ENCODE measurements at regions not wholly inside any gene's neighbourhood (a gene's known extent, or its start where the extent isn't known, plus 50 kb on each side); places are given as distances from the start of the nearest gene placed in this dataset.

- no peak overlapping the region for H3K4me2 ChIP-seq (ENCODE audit: low read length)
- H3K27ac ChIP-seq (ENCODE audit: low read depth, low read length) = no peak overlapping the region
- TF ChIP-seq CTCF (IDR thresholded peaks at IDR 0.05; ENCODE audit: low read depth, low read length, poor library complexity, severe bottlenecking) = no peak
- TF ChIP-seq EZH2phosphoT487 (IDR thresholded peaks at IDR 0.05; ENCODE audit: borderline replicate concordance, low read length) = no peak
- no peaks in the 10 kb centered on the region for H3K9me3 ChIP-seq (ENCODE audit: control insufficient read depth, insufficient read depth, low read length)
- no peaks in the 10 kb centered on the region for H3K79me2 ChIP-seq (ENCODE audit: control insufficient read depth, low read length)
- H3K4me3 ChIP-seq (ENCODE audit: low read length) = no peak overlapping the region
- H3K27me3 ChIP-seq (ENCODE audit: control insufficient read depth, low read length) = no peaks in the 10 kb centered on the region
- no peaks in the 10 kb centered on the region for H3K36me3 ChIP-seq (ENCODE audit: control insufficient read depth, low read length)
- no peaks in the 10 kb centered on the region for H3K4me1 ChIP-seq (ENCODE audit: control insufficient read depth, low read length)
- no peaks in the 10 kb centered on the region for H3F3A ChIP-seq (ENCODE audit: control insufficient read depth, insufficient read depth)
- no peaks in the 10 kb centered on the region for H4K20me1 ChIP-seq (ENCODE audit: control insufficient read depth, insufficient read depth, low read depth, low read length)
- H3K9me2 ChIP-seq (replicated peaks; ENCODE audit: control insufficient read depth, low read length) = no peaks in the 10 kb centered on the region
These were observed 1259.6 kb upstream of the CNTN5 start for GRCh38 chr11:97761175-97761574.

- no peak overlapping the region for H3K27ac ChIP-seq (ENCODE audit: low read depth, low read length)
- no peaks in the 10 kb centered on the region for H3K4me1 ChIP-seq (ENCODE audit: control insufficient read depth, low read length)
- H3K4me2 ChIP-seq (ENCODE audit: low read length) = no peak overlapping the region
- H3K9me3 ChIP-seq (ENCODE audit: control insufficient read depth, insufficient read depth, low read length) = no peaks in the 10 kb centered on the region
- H3F3A ChIP-seq (ENCODE audit: control insufficient read depth, insufficient read depth) = no peaks in the 10 kb centered on the region
- H3K36me3 ChIP-seq (ENCODE audit: control insufficient read depth, low read length) = no peaks in the 10 kb centered on the region
- no peaks in the 10 kb centered on the region for H3K79me2 ChIP-seq (ENCODE audit: control insufficient read depth, low read length)
- H3K4me3 ChIP-seq (ENCODE audit: low read length) = no peak overlapping the region
- no peak for TF ChIP-seq CTCF (IDR thresholded peaks at IDR 0.05; ENCODE audit: low read depth, low read length, poor library complexity, severe bottlenecking)
- TF ChIP-seq EZH2phosphoT487 (IDR thresholded peaks at IDR 0.05; ENCODE audit: borderline replicate concordance, low read length) = no peak
- H4K20me1 ChIP-seq (ENCODE audit: control insufficient read depth, insufficient read depth, low read depth, low read length) = no peaks in the 10 kb centered on the region
- H3K9me2 ChIP-seq (replicated peaks; ENCODE audit: control insufficient read depth, low read length) = no peaks in the 10 kb centered on the region
- no peaks in the 10 kb centered on the region for H3K27me3 ChIP-seq (ENCODE audit: control insufficient read depth, low read length)
These were observed 1256.6 kb upstream of the CNTN5 start for GRCh38 chr11:97764193-97764592.

GRCh38 chr11:97764605-97765004 lies 1256.1 kb upstream of the CNTN5 start:
- Histone ChIP-seq H3F3A (ENCODE audit: control insufficient read depth, insufficient read depth) (no peaks in the 10 kb centered on the region), H3K27me3 (ENCODE audit: control insufficient read depth, low read length) (no peaks in the 10 kb centered on the region), H3K36me3 (ENCODE audit: control insufficient read depth, low read length) (no peaks in the 10 kb centered on the region), H3K4me3 (ENCODE audit: low read length) (no peak overlapping the region), H3K79me2 (ENCODE audit: control insufficient read depth, low read length) (no peaks in the 10 kb centered on the region), H3K4me2 (ENCODE audit: low read length) (no peak overlapping the region), H3K9me2 (replicated peaks; ENCODE audit: control insufficient read depth, low read length) (no peaks in the 10 kb centered on the region), H4K20me1 (ENCODE audit: control insufficient read depth, insufficient read depth, low read depth, low read length) (no peaks in the 10 kb centered on the region), H3K27ac (ENCODE audit: low read depth, low read length) (no peak overlapping the region), H3K9me3 (ENCODE audit: control insufficient read depth, insufficient read depth, low read length) (no peaks in the 10 kb centered on the region), H3K4me1 (ENCODE audit: control insufficient read depth, low read length) (no peaks in the 10 kb centered on the region)
- TF ChIP-seq EZH2phosphoT487 (IDR thresholded peaks at IDR 0.05; ENCODE audit: borderline replicate concordance, low read length) (no peak), CTCF (IDR thresholded peaks at IDR 0.05; ENCODE audit: low read depth, low read length, poor library complexity, severe bottlenecking) (no peak)

- no peak overlapping the region for H3K4me3 ChIP-seq (ENCODE audit: low read length)
- H3K4me2 ChIP-seq (ENCODE audit: low read length) = no peak overlapping the region
- H3K79me2 ChIP-seq (ENCODE audit: control insufficient read depth, low read length) = no peaks in the 10 kb centered on the region
- no peaks in the 10 kb centered on the region for H3K27me3 ChIP-seq (ENCODE audit: control insufficient read depth, low read length)
- TF ChIP-seq EZH2phosphoT487 (IDR thresholded peaks at IDR 0.05; ENCODE audit: borderline replicate concordance, low read length) (no peak), CTCF (IDR thresholded peaks at IDR 0.05; ENCODE audit: low read depth, low read length, poor library complexity, severe bottlenecking) (no peak)
- H3K36me3 ChIP-seq (ENCODE audit: control insufficient read depth, low read length) = no peaks in the 10 kb centered on the region
- no peaks in the 10 kb centered on the region; the same call in 1 of the 2 replicates for H3K9me3 ChIP-seq (ENCODE audit: control insufficient read depth, insufficient read depth, low read length)
- H3K9me2 ChIP-seq (replicated peaks; ENCODE audit: control insufficient read depth, low read length) = no peaks in the 10 kb centered on the region
- no peak overlapping the region for H3K27ac ChIP-seq (ENCODE audit: low read depth, low read length)
- H3K4me1 ChIP-seq (ENCODE audit: control insufficient read depth, low read length) = no peaks in the 10 kb centered on the region
- H4K20me1 ChIP-seq (ENCODE audit: control insufficient read depth, insufficient read depth, low read depth, low read length) = no peaks in the 10 kb centered on the region
- no peaks in the 10 kb centered on the region for H3F3A ChIP-seq (ENCODE audit: control insufficient read depth, insufficient read depth)
These were observed 1250.2 kb upstream of the CNTN5 start for GRCh38 chr11:97770570-97770969.
